Loucy (cell line): ENCODE measurements at regions not wholly inside any gene's neighbourhood (a gene's known extent, or its start where the extent isn't known, plus 50 kb on each side); places are given as distances from the start of the nearest gene placed in this dataset.

Source experiments
- H2AFZ ChIP-seq: fragments of 200-600 bp; sonication (generic); 2 replicates; pipeline ENCODE4 v1.6.0; 2016; ENCODE audit warnings: antibody characterized with exemption, mild to moderate bottlenecking, low read length, moderate library complexity
- H3F3A ChIP-seq: fragments of 200-600 bp; 2 replicates; pipeline ENCODE4 v1.6.0; 2016; ENCODE audit warnings: antibody characterized with exemption, low read depth, mild to moderate bottlenecking
- H3K27me3 ChIP-seq: fragments of 200-600 bp; sonication (generic); 2 replicates; pipeline ENCODE4 v1.6.1; 2014; ENCODE audit warnings: low read length, mild to moderate bottlenecking; ENCODE audit not compliant: insufficient read depth, poor library complexity, severe bottlenecking
- H3K36me3 ChIP-seq: fragments of 200-600 bp; sonication (generic); 2 replicates; pipeline ENCODE4 v1.6.1; 2016; ENCODE audit warnings: low read length; ENCODE audit not compliant: insufficient read depth
- H3K4me1 ChIP-seq: fragments of 200-600 bp; sonication (generic); 2 replicates; pipeline ENCODE4 v1.5.1; 2014; ENCODE audit warnings: low read length, mild to moderate bottlenecking; ENCODE audit not compliant: insufficient read depth, poor library complexity, severe bottlenecking
- H3K4me2 ChIP-seq: fragments of 200-600 bp; sonication (generic); 2 replicates; pipeline ENCODE4 v1.6.0; 2014; ENCODE audit warnings: antibody characterized with exemption, low read length, low read depth, mild to moderate bottlenecking; ENCODE audit not compliant: poor library complexity, severe bottlenecking
- H3K4me3 ChIP-seq: fragments of 200-600 bp; sonication (generic); 2 replicates; pipeline ENCODE4 v1.5.1; 2014; ENCODE audit warnings: low read length, mild to moderate bottlenecking, mixed read lengths; ENCODE audit not compliant: poor library complexity, severe bottlenecking
- H3K79me2 ChIP-seq: fragments of 200-600 bp; sonication (generic); 2 replicates; pipeline ENCODE4 v1.6.1; 2014; ENCODE audit warnings: low read length; ENCODE audit not compliant: insufficient read depth
- H3K9ac ChIP-seq: fragments of 200-600 bp; sonication (generic); 2 replicates; pipeline ENCODE4 v1.6.0; 2014; ENCODE audit warnings: mild to moderate bottlenecking, low read depth, low read length, moderate library complexity; ENCODE audit not compliant: poor library complexity, severe bottlenecking
- H3K9me2 ChIP-seq: fragments of 200-600 bp; sonication (generic); replicated peaks from 2 replicates; pipeline ENCODE4 v1.6.1; 2016; ENCODE audit warnings: low read depth, low read length, mixed read lengths
- H3K9me3 ChIP-seq: fragments of 200-600 bp; sonication (generic); 2 replicates; pipeline ENCODE4 v1.6.1; 2014; ENCODE audit warnings: mild to moderate bottlenecking, antibody characterized with exemption, low read length, low read depth; ENCODE audit not compliant: insufficient read depth
- H4K20me1 ChIP-seq: fragments of 200-600 bp; sonication (generic); 2 replicates; pipeline ENCODE4 v1.6.0; 2014; ENCODE audit warnings: antibody characterized with exemption, low read length, mild to moderate bottlenecking; ENCODE audit not compliant: insufficient read depth, poor library complexity, severe bottlenecking
- CTCF ChIP-seq: fragments of 200-600 bp; sonication (generic); conservative IDR thresholded peaks from 2 replicates; pipeline ENCODE4 v1.5.1; 2014; ENCODE audit warnings: mild to moderate bottlenecking, antibody characterized with exemption, low read length
- EZH2phosphoT487 ChIP-seq: fragments of 200-600 bp; IDR thresholded peaks from 2 replicates; pipeline ENCODE4 v1.6.1; 2018; ENCODE audit warnings: antibody characterized with exemption, mild to moderate bottlenecking, moderate library complexity, borderline replicate concordance

GRCh38 chr11:70736461-70736860 is 338.1 kb downstream of the CTTN start:
- H3K4me3 ChIP-seq, result no peak overlapping the region
- no peaks in the 10 kb centered on the region for H3F3A ChIP-seq
- no peak overlapping the region for H2AFZ ChIP-seq
- H3K36me3 ChIP-seq, result no peaks in the 10 kb centered on the region
- no peaks in the 10 kb centered on the region for H3K4me1 ChIP-seq
- no peak for TF ChIP-seq EZH2phosphoT487
- no peak for TF ChIP-seq CTCF
- H3K9ac ChIP-seq, result no peak overlapping the region
- H3K27me3 ChIP-seq, result no peaks in the 10 kb centered on the region
- no peak overlapping the region for H3K4me2 ChIP-seq
- H3K9me2 ChIP-seq, result no peaks in the 10 kb centered on the region
- H4K20me1 ChIP-seq, result no peaks in the 10 kb centered on the region
- H3K9me3 ChIP-seq, result peaks cover 14% of the 10 kb centered on the region; the same call in 1 of the 2 replicates
- H3K79me2 ChIP-seq, result no peaks in the 10 kb centered on the region

GRCh38 chr11:70736937-70737640 is 338.8 kb downstream of the CTTN start:
- H3K79me2 ChIP-seq, result no peaks in the 10 kb centered on the region
- H2AFZ ChIP-seq, result no peak overlapping the region
- no peak overlapping the region for H3K9ac ChIP-seq
- no peaks in the 10 kb centered on the region for H3K4me1 ChIP-seq
- H3K9me2 ChIP-seq, result no peaks in the 10 kb centered on the region
- H3K4me2 ChIP-seq, result no peak overlapping the region
- H3K36me3 ChIP-seq, result no peaks in the 10 kb centered on the region
- no peaks in the 10 kb centered on the region for H4K20me1 ChIP-seq
- no peak overlapping the region for H3K4me3 ChIP-seq
- peaks cover 14% of the 10 kb centered on the region; the same call in 1 of the 2 replicates for H3K9me3 ChIP-seq
- TF ChIP-seq EZH2phosphoT487 (no peak), CTCF (no peak)
- H3F3A ChIP-seq, result no peaks in the 10 kb centered on the region
- H3K27me3 ChIP-seq, result no peaks in the 10 kb centered on the region

- H3K9ac ChIP-seq, result no peak overlapping the region
- peaks cover 14% of the 10 kb centered on the region; the same call in 1 of the 2 replicates for H3K9me3 ChIP-seq
- no peaks in the 10 kb centered on the region for H3K27me3 ChIP-seq
- no peak for TF ChIP-seq EZH2phosphoT487
- no peak for TF ChIP-seq CTCF
- no peak overlapping the region for H3K4me2 ChIP-seq
- no peak overlapping the region for H3K4me3 ChIP-seq
- no peaks in the 10 kb centered on the region for H3K4me1 ChIP-seq
- no peaks in the 10 kb centered on the region for H3K9me2 ChIP-seq
- no peaks in the 10 kb centered on the region for H3K79me2 ChIP-seq
- no peaks in the 10 kb centered on the region for H3F3A ChIP-seq
- H4K20me1 ChIP-seq, result no peaks in the 10 kb centered on the region
- H3K36me3 ChIP-seq, result no peaks in the 10 kb centered on the region
- H2AFZ ChIP-seq, result no peak overlapping the region
These were observed 339.7 kb downstream of the CTTN start for GRCh38 chr11:70737816-70738630.
